ENCODE measurements at regions not wholly inside any gene's neighbourhood (a gene's known extent, or its start where the extent isn't known, plus 50 kb on each side); places are given as distances from the start of the nearest gene placed in this dataset.

DNA sequence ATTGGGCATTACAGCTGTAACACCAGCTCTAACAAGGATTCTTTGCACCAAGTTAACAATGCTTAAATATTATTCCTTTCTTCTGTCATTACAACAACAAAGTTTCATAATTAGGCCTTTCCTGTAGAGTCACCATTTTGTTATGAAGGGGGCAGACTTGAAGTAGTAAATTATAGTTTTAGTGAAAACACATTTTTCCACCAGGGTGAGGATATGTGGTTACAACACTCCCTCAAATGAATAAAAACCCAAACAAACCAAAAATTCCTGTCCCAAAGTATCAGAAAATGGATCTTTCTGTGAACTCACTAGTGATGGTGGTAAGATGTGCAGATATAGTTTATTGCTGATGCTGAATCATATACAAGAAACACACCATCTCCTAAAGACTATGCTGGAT is 250.5 kb upstream of the TUT7 start (continued):
- TF ChIP-seq, protein P1, sequence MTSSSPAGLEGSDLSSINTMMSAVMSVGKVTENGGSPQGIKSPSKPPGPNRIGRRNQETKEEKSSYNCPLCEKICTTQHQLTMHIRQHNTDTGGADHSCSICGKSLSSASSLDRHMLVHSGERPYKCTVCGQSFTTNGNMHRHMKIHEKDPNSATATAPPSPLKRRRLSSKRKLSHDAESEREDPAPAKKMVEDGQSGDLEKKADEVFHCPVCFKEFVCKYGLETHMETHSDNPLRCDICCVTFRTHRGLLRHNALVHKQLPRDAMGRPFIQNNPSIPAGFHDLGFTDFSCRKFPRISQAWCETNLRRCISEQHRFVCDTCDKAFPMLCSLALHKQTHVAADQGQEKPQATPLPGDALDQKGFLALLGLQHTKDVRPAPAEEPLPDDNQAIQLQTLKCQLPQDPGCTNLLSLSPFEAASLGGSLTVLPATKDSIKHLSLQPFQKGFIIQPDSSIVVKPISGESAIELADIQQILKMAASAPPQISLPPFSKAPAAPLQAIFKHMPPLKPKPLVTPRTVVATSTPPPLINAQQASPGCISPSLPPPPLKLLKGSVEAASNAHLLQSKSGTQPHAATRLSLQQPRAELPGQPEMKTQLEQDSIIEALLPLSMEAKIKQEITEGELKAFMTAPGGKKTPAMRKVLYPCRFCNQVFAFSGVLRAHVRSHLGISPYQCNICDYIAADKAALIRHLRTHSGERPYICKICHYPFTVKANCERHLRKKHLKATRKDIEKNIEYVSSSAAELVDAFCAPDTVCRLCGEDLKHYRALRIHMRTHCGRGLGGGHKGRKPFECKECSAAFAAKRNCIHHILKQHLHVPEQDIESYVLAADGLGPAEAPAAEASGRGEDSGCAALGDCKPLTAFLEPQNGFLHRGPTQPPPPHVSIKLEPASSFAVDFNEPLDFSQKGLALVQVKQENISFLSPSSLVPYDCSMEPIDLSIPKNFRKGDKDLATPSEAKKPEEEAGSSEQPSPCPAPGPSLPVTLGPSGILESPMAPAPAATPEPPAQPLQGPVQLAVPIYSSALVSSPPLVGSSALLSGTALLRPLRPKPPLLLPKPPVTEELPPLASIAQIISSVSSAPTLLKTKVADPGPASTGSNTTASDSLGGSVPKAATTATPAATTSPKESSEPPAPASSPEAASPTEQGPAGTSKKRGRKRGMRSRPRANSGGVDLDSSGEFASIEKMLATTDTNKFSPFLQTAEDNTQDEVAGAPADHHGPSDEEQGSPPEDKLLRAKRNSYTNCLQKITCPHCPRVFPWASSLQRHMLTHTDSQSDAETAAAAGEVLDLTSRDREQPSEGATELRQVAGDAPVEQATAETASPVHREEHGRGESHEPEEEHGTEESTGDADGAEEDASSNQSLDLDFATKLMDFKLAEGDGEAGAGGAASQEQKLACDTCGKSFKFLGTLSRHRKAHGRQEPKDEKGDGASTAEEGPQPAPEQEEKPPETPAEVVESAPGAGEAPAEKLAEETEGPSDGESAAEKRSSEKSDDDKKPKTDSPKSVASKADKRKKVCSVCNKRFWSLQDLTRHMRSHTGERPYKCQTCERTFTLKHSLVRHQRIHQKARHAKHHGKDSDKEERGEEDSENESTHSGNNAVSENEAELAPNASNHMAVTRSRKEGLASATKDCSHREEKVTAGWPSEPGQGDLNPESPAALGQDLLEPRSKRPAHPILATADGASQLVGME (CRISPR knock-in tag; IDR thresholded peaks at IDR 0.05), result no peak
- TF ChIP-seq, protein P2, sequence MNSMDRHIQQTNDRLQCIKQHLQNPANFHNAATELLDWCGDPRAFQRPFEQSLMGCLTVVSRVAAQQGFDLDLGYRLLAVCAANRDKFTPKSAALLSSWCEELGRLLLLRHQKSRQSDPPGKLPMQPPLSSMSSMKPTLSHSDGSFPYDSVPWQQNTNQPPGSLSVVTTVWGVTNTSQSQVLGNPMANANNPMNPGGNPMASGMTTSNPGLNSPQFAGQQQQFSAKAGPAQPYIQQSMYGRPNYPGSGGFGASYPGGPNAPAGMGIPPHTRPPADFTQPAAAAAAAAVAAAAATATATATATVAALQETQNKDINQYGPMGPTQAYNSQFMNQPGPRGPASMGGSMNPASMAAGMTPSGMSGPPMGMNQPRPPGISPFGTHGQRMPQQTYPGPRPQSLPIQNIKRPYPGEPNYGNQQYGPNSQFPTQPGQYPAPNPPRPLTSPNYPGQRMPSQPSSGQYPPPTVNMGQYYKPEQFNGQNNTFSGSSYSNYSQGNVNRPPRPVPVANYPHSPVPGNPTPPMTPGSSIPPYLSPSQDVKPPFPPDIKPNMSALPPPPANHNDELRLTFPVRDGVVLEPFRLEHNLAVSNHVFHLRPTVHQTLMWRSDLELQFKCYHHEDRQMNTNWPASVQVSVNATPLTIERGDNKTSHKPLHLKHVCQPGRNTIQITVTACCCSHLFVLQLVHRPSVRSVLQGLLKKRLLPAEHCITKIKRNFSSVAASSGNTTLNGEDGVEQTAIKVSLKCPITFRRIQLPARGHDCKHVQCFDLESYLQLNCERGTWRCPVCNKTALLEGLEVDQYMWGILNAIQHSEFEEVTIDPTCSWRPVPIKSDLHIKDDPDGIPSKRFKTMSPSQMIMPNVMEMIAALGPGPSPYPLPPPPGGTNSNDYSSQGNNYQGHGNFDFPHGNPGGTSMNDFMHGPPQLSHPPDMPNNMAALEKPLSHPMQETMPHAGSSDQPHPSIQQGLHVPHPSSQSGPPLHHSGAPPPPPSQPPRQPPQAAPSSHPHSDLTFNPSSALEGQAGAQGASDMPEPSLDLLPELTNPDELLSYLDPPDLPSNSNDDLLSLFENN (IDR thresholded peaks at IDR 0.05; ENCODE audit: low read depth in 2 of 2, low read length in 2 of 2), result no peak

Data from K562 (cell line).